GM18505 (cell line): ENCODE measurements at regions not wholly inside any gene's neighbourhood (a gene's known extent, or its start where the extent isn't known, plus 50 kb on each side); places are given as distances from the start of the nearest gene placed in this dataset.

Experiments
- ATAC-seq: cut with Tn5 transposase; IDR thresholded peaks from one replicate; pipeline ENCODE4 v1.9.1; 2021; ENCODE audit not compliant: unreplicated experiment
- POLR2A ChIP-seq: IDR thresholded peaks from 4 replicates; pipeline ENCODE4 v1.6.1; 2011; ENCODE audit warnings: borderline replicate concordance; ENCODE audit not compliant: insufficient read depth, insufficient read length; ENCODE audit errors: extremely low read depth

DNA sequence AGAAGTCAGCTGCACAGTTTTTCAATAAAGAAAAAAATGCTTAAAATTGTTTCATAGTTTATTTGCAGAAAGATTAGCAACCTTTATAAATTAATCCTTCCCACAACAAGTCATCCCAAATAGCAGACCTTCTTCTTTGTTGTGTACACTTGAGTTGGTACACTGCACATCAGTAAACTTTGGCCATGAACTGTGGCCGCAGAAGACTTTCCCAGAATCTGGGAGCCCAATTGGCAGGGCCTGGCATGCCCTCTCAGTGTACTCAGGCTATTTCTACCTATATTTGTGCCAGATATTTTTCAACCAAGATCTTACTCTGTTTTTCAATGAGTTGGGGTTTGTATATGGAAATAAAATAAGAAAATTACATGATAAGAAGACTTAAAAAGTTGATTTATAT, 133.1 kb downstream of the DIPK2A start:
- no peak for ATAC-seq

GRCh38 chr3:144105542-144105941, 133.9 kb downstream of the DIPK2A start:
- no peak for ATAC-seq
- TF ChIP-seq POLR2A, result no peak

More for the DNA sequence above, 133.1 kb downstream of the DIPK2A start:
- TF ChIP-seq POLR2A, result no peak

DNA sequence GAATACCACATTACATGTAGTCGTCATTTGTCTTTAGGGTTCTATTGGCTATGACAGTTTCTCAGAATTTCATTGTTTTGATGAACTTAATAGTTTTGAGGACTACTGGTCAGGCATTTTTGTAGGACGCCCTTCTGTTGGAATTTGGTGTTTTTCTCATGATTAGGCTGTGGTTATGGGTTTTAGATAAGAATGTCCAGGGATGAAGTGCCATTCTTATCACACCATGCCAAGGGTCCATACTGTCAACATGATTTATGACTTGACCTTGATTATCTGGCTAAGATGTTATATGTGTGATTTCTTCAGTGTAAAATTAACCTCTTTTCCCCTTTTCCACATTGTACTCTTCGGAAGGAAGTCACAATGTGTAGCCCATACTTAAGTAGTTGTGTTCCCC, 135.3 kb downstream of the DIPK2A start:
- ATAC-seq, result no peak

GRCh38 chr3:144107923-144108322, 136.3 kb downstream of the DIPK2A start:
- no peak for TF ChIP-seq POLR2A
- ATAC-seq, result no peak

More for the DNA sequence above, 135.3 kb downstream of the DIPK2A start:
- TF ChIP-seq POLR2A, result no peak

DNA sequence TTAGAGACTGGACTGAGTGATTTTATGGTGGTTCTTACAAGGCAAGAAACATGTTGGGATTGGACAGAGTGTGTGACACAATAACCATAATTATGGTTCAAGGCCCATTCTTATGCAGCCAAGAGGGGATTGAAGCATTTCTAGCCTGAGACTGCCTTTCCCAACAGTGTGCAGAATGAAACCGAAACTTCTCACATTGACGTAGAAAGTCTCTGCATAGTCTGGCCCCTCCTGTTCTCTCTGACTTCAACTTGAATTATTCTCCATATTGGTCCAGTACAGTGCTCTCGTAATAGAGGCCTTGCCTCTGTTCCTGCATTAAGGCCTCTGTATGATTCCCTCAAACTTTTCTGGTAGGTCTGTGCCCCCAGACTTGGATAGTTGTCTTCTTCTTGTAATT, 138.3 kb downstream of the DIPK2A start:
- peak; percentile 96 for ATAC-seq
- no peak for TF ChIP-seq POLR2A

DNA sequence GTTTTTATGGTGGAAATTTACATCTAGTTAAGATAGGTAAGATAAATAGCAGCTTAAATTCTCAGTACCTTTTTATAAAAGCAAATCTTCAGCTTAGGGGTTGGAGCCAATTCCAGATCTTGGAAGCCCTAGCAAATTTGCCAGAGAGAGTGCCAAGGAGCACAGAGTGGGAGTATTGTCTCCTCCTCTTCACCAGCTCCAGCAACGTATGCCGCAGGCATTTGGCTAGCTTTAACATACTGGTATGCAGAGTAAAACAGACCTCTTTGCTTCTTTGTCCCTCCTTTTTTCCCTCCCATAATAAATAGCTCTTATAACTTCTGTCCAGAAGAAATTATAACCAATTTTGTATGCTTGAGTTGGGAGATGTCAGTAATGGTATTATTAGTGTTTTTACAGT, 140.4 kb downstream of the DIPK2A start:
- no peak for ATAC-seq
- TF ChIP-seq POLR2A, result no peak

DNA sequence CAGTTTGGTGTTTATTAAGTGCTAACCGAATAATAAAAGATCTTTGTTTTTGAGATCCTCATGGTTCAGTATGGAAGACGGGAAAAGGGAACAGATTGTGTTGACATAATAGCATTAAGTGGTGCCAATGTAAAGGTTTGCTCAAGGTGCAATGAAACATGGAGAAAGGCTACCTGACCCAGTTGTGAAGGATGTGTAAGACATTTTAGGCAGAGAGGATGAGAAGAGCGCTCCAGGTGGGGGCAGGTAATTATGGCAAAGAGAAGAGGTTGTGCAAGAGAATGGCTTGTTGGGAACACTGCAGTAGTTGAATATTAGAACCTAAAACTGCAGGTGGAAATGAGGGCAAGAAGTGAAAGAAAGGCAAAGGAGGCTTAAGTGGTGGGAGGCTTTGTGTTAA, 140.8 kb downstream of the DIPK2A start:
- no peak for TF ChIP-seq POLR2A

DNA sequence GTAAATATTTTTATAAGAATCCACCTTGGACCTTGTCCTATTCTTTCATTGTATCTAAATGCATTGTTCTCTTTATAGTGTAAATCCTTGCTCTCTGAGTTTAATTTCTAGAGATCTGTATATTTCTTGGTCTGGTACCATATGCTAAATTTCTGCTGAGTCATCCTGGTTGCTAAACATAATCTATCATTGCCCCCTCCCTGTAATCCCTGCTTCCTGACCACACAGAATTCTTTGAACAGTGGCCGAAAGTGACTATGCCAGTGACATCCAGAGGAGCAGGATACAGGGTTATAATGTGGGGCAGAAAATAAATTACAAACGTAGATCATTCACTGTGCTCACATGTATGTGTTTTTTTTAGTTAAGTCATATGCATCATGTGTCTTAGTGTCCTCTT, 143.1 kb downstream of the DIPK2A start:
- no peak for TF ChIP-seq POLR2A
- no peak for ATAC-seq

More for the DNA sequence above, 140.8 kb downstream of the DIPK2A start:
- ATAC-seq, result no peak

- no peak for ATAC-seq
- TF ChIP-seq POLR2A, result no peak
Observed at GRCh38 chr3:144119633-144120032, 148.0 kb downstream of the DIPK2A start.

- no peak for TF ChIP-seq POLR2A
- no peak for ATAC-seq
Observed at GRCh38 chr3:144121661-144122060, 150.0 kb downstream of the DIPK2A start.

- no peak for ATAC-seq
- TF ChIP-seq POLR2A, result no peak
Observed at GRCh38 chr3:144127014-144127413, 155.4 kb downstream of the DIPK2A start.

DNA sequence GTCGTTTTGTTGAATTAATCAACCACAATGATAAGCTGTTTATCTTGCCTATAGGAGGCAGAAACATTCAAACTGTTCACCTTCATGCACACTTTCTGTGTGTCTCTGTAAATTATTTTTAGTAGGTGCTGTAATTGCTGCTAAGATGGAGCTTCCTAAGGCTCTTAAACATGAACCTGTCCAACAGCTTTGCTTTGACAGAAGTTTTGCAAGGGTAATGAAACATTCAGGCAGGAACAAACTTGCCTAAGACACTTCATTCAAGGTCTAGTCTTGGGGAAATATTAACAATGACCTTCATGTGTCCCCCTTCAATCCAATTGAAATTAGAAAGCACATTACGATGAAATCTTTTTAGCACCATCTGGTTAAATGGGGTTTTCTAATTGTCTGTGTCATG, 156.1 kb downstream of the DIPK2A start:
- peak; percentile 5 for ATAC-seq

GRCh38 chr3:144128108-144128892, 156.7 kb downstream of the DIPK2A start:
- peak; percentile 98 for ATAC-seq
- peak; percentile 53 for TF ChIP-seq POLR2A

More for the DNA sequence above, 156.1 kb downstream of the DIPK2A start:
- no peak for TF ChIP-seq POLR2A

DNA sequence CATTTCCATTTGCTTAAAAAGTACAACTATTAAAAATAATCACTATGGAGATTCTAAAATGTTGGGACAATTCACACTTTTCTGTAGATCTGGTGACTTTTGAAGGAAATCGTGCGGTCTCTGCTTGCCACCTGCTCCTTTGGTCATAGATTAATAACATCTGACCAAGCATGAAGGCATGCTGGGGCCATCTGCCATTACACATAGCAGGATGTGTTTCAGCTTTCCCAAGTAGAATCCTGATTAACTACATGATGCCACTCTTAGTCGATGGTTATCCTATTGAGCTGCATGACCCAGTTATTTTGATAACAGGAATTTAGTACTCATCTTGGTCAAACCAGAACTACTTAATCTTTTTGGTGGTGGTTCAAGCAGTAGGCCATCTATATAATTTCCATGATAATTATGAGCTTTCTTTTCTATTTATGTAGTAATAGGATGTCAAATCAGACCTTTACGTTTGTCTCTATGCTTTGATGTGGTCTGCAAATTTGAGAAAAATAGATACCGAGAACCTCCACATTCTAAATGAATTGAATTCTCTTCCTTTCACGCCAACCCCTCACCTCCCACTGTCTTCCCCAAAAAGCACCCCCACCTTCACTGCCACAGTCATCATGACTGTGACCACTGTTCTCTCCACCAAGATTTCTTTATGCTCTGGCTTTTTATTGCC, 158.1 kb downstream of the DIPK2A start:
- TF ChIP-seq POLR2A, result no peak
- no peak for ATAC-seq

GRCh38 chr3:144141074-144141473, 169.5 kb downstream of the DIPK2A start:
- TF ChIP-seq POLR2A, result no peak
- no peak for ATAC-seq

DNA sequence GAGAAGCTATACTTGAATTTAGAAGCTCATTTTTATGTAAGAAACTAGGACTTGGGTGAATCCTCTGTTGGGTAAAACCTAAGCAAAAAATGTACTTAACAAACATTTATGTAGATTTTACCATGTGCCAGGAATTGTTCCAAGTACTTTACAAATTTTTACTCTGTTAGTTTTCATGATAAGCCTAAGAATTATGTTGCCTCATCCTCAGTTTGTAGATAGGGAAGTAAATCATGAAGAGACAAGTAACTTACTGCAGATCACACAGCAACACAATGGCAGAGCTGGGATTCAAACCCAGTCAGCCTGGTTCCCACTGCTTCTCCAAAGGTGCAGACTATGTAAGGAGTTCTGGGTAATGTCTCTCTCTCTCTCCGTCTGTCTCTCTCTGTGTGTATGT, 169.9 kb downstream of the DIPK2A start:
- TF ChIP-seq POLR2A, result no peak
- ATAC-seq, result no peak
